GM23338 (cell line): ENCODE measurements at regions not wholly inside any gene's neighbourhood (a gene's known extent, or its start where the extent isn't known, plus 50 kb on each side); places are given as distances from the start of the nearest gene placed in this dataset.

Source experiments
- ATAC-seq: fragments of 200-7000 bp; cut with Tn5 transposase; 3 replicates; pipeline ENCODE4 v1.9.1; 2020
- DNase-seq: peaks from one replicate; pipeline ENCODE4 v3.0.0-alpha.2; 2015; ENCODE audit warnings: low spot score
- H2AFZ ChIP-seq: fragments of 200-600 bp; sonication (generic); 2 replicates; pipeline ENCODE4 v1.8.0; 2016; ENCODE audit warnings: antibody characterized with exemption, mild to moderate bottlenecking, moderate library complexity
- H3F3A ChIP-seq: fragments of 200-600 bp; sonication (generic); replicated peaks from 2 replicates; pipeline ENCODE4 v1.8.0; 2017; ENCODE audit warnings: antibody characterized with exemption, mixed run types, low read depth
- H3K27ac ChIP-seq: fragments of 200-600 bp; sonication (generic); 2 replicates; pipeline ENCODE4 v1.6.1; 2016; ENCODE audit warnings: low read depth
- H3K27me3 ChIP-seq: fragments of 200-600 bp; sonication (generic); 2 replicates; pipeline ENCODE4 v1.8.0; 2016; ENCODE audit warnings: mild to moderate bottlenecking, mixed run types, moderate library complexity; ENCODE audit not compliant: insufficient read depth
- H3K36me3 ChIP-seq: fragments of 200-600 bp; sonication (generic); 2 replicates; pipeline ENCODE4 v1.8.0; 2016; ENCODE audit warnings: mild to moderate bottlenecking; ENCODE audit not compliant: insufficient read depth
- H3K4me1 ChIP-seq: fragments of 200-600 bp; sonication (generic); 2 replicates; pipeline ENCODE4 v1.8.0; 2016; ENCODE audit warnings: mild to moderate bottlenecking, moderate library complexity; ENCODE audit not compliant: insufficient read depth
- H3K4me2 ChIP-seq: fragments of 200-600 bp; sonication (generic); 2 replicates; pipeline ENCODE4 v1.7.1; 2017; ENCODE audit warnings: mixed run types
- H3K4me3 ChIP-seq: fragments of 200-600 bp; sonication (generic); 2 replicates; pipeline ENCODE4 v1.6.1; 2016; ENCODE audit warnings: mixed run types
- H3K79me2 ChIP-seq: fragments of 200-600 bp; sonication (generic); replicated peaks from 2 replicates; pipeline ENCODE4 v1.8.0; 2017; ENCODE audit warnings: mild to moderate bottlenecking; ENCODE audit not compliant: insufficient read depth
- H3K9me2 ChIP-seq: fragments of 200-600 bp; sonication (generic); 2 replicates; pipeline ENCODE4 v1.8.0; 2017; ENCODE audit not compliant: insufficient read depth
- H4K20me1 ChIP-seq: fragments of 200-600 bp; sonication (generic); replicated peaks from 2 replicates; pipeline ENCODE4 v1.8.0; 2017; ENCODE audit warnings: mild to moderate bottlenecking; ENCODE audit not compliant: insufficient read depth
- H3K27ac Mint-ChIP-seq: 2 replicates; pipeline ENCODE4 v1.8.0; 2020; ENCODE audit warnings: inconsistent platforms, mild to moderate bottlenecking, moderate library complexity, mixed read lengths
- H3K27me3 Mint-ChIP-seq: 3 replicates; pipeline ENCODE4 v1.8.0; 2022; ENCODE audit warnings: low read depth, mild to moderate bottlenecking, moderate library complexity, mixed read lengths, inconsistent platforms; ENCODE audit not compliant: insufficient read depth, poor library complexity
- H3K36me3 Mint-ChIP-seq: 3 replicates; pipeline ENCODE4 v1.8.0; 2021; ENCODE audit warnings: low read depth, mild to moderate bottlenecking, inconsistent platforms, moderate library complexity, mixed read lengths
- H3K4me1 Mint-ChIP-seq: 3 replicates; pipeline ENCODE4 v1.8.0; 2020; ENCODE audit warnings: mild to moderate bottlenecking, inconsistent platforms, mixed read lengths
- H3K4me3 Mint-ChIP-seq: 3 replicates; pipeline ENCODE4 v1.8.0; 2021; ENCODE audit warnings: moderate library complexity, mild to moderate bottlenecking, inconsistent platforms, mixed read lengths
- H3K9me3 Mint-ChIP-seq: 3 replicates; pipeline ENCODE4 v1.8.0; 2020; ENCODE audit warnings: moderate library complexity, mild to moderate bottlenecking, inconsistent platforms, mixed read lengths
- CREB1 ChIP-seq: fragments of 250-450 bp; sonication (Bioruptor Pico); IDR thresholded peaks from 2 replicates; pipeline ENCODE4 v1.5.0; 2020; ENCODE audit warnings: low read depth, mild to moderate bottlenecking, moderate library complexity
- EZH2phosphoT487 ChIP-seq: fragments of 200-600 bp; sonication (generic); IDR thresholded peaks from one replicate; pipeline ENCODE4 v1.8.1; 2018; ENCODE audit warnings: antibody characterized with exemption; ENCODE audit not compliant: unreplicated experiment
- NANOG ChIP-seq: IDR thresholded peaks from 2 replicates; pipeline ENCODE4 v1.6.1; 2016; ENCODE audit warnings: antibody characterized with exemption, borderline replicate concordance
- STAT1 ChIP-seq: IDR thresholded peaks from one replicate; pipeline ENCODE4 v1.6.1; 2016; ENCODE audit warnings: antibody characterized with exemption; ENCODE audit not compliant: unreplicated experiment
- TF ChIP-seq, protein P1 (sequence below): fragments of 250-450 bp; sonication (Bioruptor Pico); IDR thresholded peaks from 2 replicates; pipeline ENCODE4 v1.5.0; 2020; ENCODE audit warnings: mild to moderate bottlenecking, moderate library complexity
- TF ChIP-seq, protein P2 (sequence below): IDR thresholded peaks from 2 replicates; pipeline ENCODE4 v1.6.1; 2016; ENCODE audit warnings: antibody characterized with exemption

DNA sequence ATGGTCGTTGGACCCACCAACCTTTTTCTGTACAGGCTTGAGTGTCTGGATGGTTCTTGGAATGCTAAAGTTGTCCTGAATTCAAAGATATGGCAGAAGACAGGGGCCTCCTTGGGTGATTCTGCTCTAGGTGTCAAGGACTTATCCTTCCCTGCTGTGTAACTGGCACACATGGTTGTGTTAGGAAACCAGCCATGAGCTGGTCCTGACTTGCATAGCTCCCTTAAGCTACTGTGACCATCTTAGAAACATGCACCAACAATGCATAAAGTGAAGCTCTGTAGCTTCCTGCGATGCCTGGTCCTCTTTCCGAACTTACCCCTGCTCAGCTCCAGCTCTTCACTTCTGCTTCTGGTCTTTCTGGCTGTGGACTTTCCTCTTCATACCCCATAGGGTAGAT, 224.6 kb downstream of the TLE4 start (continued):
- TF ChIP-seq, protein P1, sequence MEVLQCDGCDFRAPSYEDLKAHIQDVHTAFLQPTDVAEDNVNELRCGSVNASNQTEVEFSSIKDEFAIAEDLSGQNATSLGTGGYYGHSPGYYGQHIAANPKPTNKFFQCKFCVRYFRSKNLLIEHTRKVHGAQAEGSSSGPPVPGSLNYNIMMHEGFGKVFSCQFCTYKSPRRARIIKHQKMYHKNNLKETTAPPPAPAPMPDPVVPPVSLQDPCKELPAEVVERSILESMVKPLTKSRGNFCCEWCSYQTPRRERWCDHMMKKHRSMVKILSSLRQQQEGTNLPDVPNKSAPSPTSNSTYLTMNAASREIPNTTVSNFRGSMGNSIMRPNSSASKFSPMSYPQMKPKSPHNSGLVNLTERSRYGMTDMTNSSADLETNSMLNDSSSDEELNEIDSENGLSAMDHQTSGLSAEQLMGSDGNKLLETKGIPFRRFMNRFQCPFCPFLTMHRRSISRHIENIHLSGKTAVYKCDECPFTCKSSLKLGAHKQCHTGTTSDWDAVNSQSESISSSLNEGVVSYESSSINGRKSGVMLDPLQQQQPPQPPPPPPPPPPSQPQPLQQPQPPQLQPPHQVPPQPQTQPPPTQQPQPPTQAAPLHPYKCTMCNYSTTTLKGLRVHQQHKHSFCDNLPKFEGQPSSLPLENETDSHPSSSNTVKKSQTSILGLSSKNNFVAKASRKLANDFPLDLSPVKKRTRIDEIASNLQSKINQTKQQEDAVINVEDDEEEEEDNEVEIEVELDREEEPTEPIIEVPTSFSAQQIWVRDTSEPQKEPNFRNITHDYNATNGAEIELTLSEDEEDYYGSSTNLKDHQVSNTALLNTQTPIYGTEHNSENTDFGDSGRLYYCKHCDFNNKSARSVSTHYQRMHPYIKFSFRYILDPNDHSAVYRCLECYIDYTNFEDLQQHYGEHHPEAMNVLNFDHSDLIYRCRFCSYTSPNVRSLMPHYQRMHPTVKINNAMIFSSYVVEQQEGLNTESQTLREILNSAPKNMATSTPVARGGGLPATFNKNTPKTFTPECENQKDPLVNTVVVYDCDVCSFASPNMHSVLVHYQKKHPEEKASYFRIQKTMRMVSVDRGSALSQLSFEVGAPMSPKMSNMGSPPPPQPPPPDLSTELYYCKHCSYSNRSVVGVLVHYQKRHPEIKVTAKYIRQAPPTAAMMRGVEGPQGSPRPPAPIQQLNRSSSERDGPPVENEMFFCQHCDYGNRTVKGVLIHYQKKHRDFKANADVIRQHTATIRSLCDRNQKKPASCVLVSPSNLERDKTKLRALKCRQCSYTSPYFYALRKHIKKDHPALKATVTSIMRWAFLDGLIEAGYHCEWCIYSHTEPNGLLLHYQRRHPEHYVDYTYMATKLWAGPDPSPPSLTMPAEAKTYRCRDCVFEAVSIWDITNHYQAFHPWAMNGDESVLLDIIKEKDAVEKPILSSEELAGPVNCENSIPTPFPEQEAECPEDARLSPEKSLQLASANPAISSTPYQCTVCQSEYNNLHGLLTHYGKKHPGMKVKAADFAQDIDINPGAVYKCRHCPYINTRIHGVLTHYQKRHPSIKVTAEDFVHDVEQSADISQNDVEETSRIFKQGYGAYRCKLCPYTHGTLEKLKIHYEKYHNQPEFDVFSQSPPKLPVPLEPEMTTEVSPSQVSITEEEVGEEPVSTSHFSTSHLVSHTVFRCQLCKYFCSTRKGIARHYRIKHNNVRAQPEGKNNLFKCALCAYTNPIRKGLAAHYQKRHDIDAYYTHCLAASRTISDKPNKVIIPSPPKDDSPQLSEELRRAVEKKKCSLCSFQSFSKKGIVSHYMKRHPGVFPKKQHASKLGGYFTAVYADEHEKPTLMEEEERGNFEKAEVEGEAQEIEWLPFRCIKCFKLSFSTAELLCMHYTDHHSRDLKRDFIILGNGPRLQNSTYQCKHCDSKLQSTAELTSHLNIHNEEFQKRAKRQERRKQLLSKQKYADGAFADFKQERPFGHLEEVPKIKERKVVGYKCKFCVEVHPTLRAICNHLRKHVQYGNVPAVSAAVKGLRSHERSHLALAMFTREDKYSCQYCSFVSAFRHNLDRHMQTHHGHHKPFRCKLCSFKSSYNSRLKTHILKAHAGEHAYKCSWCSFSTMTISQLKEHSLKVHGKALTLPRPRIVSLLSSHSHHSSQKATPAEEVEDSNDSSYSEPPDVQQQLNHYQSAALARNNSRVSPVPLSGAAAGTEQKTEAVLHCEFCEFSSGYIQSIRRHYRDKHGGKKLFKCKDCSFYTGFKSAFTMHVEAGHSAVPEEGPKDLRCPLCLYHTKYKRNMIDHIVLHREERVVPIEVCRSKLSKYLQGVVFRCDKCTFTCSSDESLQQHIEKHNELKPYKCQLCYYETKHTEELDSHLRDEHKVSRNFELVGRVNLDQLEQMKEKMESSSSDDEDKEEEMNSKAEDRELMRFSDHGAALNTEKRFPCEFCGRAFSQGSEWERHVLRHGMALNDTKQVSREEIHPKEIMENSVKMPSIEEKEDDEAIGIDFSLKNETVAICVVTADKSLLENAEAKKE = no peak
- TF ChIP-seq NANOG = no peak

DNA sequence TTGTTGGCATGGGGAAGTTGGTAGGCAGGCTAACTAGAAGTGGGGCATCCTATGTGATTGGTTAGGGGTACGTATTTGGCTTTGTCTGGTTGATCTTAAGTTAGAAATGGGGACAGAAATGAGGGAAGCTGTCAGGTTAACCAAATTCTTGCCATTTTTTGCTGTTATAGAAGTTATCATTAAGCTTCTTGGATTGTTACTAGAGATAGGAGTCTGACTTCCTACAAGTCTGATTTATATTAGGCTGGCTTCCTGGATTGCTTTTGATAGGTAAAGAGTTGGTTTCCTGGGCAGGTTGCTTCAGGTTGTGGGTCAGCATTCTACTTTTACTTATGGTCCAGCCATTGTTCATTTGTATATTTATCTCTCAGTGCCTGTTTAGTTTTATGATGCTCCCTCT, 216.9 kb downstream of the TLE4 start:
- no peak for ATAC-seq
- H3K27me3 ChIP-seq = no peaks in the 10 kb centered on the region
- no peaks in the 10 kb centered on the region for H3K4me1 ChIP-seq
- no peak overlapping the region for H3K4me3 ChIP-seq
- H3K27me3 Mint-ChIP-seq = no peaks in the 10 kb centered on the region
- H3K4me3 Mint-ChIP-seq = no peak overlapping the region
- no peak overlapping the region for H3K27ac ChIP-seq
- no peak overlapping the region for H3K4me2 ChIP-seq
- H3K36me3 ChIP-seq = no peaks in the 10 kb centered on the region; the same call in 1 of the 2 replicates
- H3K36me3 Mint-ChIP-seq = 0 out of 3 replicates have a peak, but pooled peaks cover 4% of the 10 kb centered on the region
- no peak for DNase-seq
- no peaks in the 10 kb centered on the region; the same call in 1 of the 3 replicates for H3K4me1 Mint-ChIP-seq
- 0 out of 2 replicates have a peak, but pooled peaks cover 12% of the 10 kb centered on the region for H3K9me2 ChIP-seq
- no peak overlapping the region for H2AFZ ChIP-seq
- no peaks in the 10 kb centered on the region for H3K79me2 ChIP-seq
- H3K9me3 Mint-ChIP-seq = no peaks in the 10 kb centered on the region; the same call in 2 of the 3 replicates
- H3F3A ChIP-seq = no peaks in the 10 kb centered on the region
- H3K27ac Mint-ChIP-seq = no peak overlapping the region
- no peaks in the 10 kb centered on the region for H4K20me1 ChIP-seq
- TF ChIP-seq, protein P2, sequence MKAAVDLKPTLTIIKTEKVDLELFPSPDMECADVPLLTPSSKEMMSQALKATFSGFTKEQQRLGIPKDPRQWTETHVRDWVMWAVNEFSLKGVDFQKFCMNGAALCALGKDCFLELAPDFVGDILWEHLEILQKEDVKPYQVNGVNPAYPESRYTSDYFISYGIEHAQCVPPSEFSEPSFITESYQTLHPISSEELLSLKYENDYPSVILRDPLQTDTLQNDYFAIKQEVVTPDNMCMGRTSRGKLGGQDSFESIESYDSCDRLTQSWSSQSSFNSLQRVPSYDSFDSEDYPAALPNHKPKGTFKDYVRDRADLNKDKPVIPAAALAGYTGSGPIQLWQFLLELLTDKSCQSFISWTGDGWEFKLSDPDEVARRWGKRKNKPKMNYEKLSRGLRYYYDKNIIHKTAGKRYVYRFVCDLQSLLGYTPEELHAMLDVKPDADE = no peak
- TF ChIP-seq EZH2phosphoT487 = no peak
- TF ChIP-seq, protein P1 = no peak
- TF ChIP-seq STAT1 = no peak
- TF ChIP-seq CREB1 = no peak
